Aorta (tissue), 5 donors: ENCODE measurements at regions not wholly inside any gene's neighbourhood (a gene's known extent, or its start where the extent isn't known, plus 50 kb on each side); places are given as distances from the start of the nearest gene placed in this dataset.
A peak's percentile ranks its signal among the peaks of the same experiment; 100 is the strongest.

Experiments
- ATAC-seq: fragments of 200-7000 bp; cut with Tn5 transposase; one replicate; pipeline ENCODE4 v1.9.1; 2022; ENCODE audit warnings: moderate library complexity; ENCODE audit not compliant: low FRiP score
- DNase-seq, 2 donors: peaks; one replicate each; pipeline ENCODE4 v3.0.0-alpha.2; 2020
- H3K27ac ChIP-seq, 2 donors: one replicate each; pipeline ENCODE4 v1.5.1; 2013; ENCODE audit warnings: low read length in 2 of 2, mild to moderate bottlenecking in 2 of 2, moderate library complexity in 2 of 2, control low read depth in 1 of 2, inconsistent platforms in 1 of 2, low read depth in 1 of 2
- H3K27me3 ChIP-seq, 2 donors: one replicate each; pipeline ENCODE4 v1.6.1; 2013; ENCODE audit warnings: control low read depth in 1 of 2, low read length in 1 of 2, mild to moderate bottlenecking in 1 of 2, moderate library complexity in 1 of 2; ENCODE audit not compliant: insufficient read depth in 2 of 2, control insufficient read depth in 1 of 2
- H3K36me3 ChIP-seq, 2 donors: one replicate each; pipeline ENCODE4 v1.6.1; 2013; ENCODE audit warnings: control low read depth in 1 of 2, low read length in 1 of 2, mild to moderate bottlenecking in 1 of 2; ENCODE audit not compliant: insufficient read depth in 2 of 2, control insufficient read depth in 1 of 2
- H3K4me1 ChIP-seq, 2 donors: one replicate each; pipeline ENCODE4 v1.6.1; 2013; ENCODE audit warnings: low read length in 2 of 2, control low read depth in 1 of 2, mild to moderate bottlenecking in 1 of 2, moderate library complexity in 1 of 2; ENCODE audit not compliant: insufficient read depth in 2 of 2, control insufficient read depth in 1 of 2
- H3K4me3 ChIP-seq, 2 donors: one replicate each; pipeline ENCODE4 v1.5.1; 2013; ENCODE audit warnings: low read length in 2 of 2, control low read depth in 1 of 2, mild to moderate bottlenecking in 1 of 2
- H3K9me3 ChIP-seq: one replicate; pipeline ENCODE4 v1.6.1; 2013; ENCODE audit warnings: mild to moderate bottlenecking, low read length; ENCODE audit not compliant: control insufficient read depth
- whole genome bisulfite sequencing, 2 donors: extraction: QIAGEN DNeasy Blood & Tissue Kit; methylation state at CpG; one replicate each; pipeline ENCODE4 v1.1.7; 2013; 5-methylcytosine and 5-hydroxymethylcytosine counted together
- intact Hi-C, 2 donors: fragments of 100-400 bp; cut with DNase I; formaldehyde crosslinking; loops; one replicate each; pipeline versions ENCODE4 v1.14.2 to v1.15.0; 2022
- donor health status: healthy with polysubstance abuse.
- donor health status: Bipolar disorder and iron deficiency.
- donor health status: DM: no; HTN: no; CAD: no.
- donor health status: DM: no; HTN: no; CAD: no.
- donor health status: DM: yes; HTN: yes; CAD: no.

DNA sequence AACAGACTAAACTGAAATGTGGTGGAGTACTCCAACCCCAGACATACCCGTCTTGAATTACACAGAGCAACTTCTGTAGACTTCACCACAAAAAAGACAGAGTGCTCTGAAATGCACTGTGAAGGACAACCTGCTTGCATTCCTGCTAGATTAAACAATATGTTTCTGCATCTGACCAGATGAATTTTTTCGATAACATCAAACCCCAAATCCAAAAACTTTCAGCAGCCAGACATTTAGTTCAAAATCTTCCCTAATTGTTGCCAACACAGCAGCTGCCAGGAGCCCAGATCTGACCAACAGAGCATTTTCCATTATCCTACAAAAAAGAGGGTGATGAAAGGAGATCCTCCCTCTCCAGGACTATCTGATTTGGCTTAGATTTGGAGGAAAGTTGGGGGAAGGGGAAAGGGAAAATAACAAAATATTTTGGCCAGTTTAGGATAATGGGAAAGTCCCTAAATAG lies 356.5 kb downstream of the PDGFC start:
- intact Hi-C loops, result no loop called here
- H3K36me3 ChIP-seq, result no peaks in the 10 kb centered on the region
- ATAC-seq (no peak), DNase-seq (no peak)
- H3K27ac ChIP-seq, result no peak overlapping the region
- H3K4me3 ChIP-seq, result no peak overlapping the region
- no peaks in the 10 kb centered on the region for H3K27me3 ChIP-seq
- H3K9me3 ChIP-seq, result no peaks in the 10 kb centered on the region
- no peaks in the 10 kb centered on the region for H3K4me1 ChIP-seq
- WGBS, 2 donors, result 10 to 14% methylated on average over 2 of the region's 2 CpGs

DNA sequence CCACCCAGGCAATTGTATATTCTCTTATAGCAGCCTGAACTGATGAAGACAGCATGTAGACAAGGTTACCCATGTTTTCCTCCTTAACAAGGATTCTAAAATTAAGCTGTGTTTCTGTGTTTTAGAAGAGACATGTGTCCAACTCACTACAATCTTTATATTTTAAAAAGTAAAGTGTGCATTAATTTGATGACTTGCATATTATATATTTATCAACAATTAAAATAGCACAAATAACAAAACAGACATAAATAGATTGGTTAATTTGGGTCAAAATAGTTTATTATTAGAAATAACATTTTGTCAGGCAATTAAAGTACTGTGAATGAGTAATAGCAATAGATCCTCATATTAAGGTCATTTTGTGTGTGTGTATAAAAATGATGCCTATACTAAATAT lies 357.1 kb downstream of the PDGFC start:
- H3K27me3 ChIP-seq, result no peaks in the 10 kb centered on the region
- DNase-seq (no peak), ATAC-seq (no peak)
- H3K9me3 ChIP-seq, result no peaks in the 10 kb centered on the region
- H3K4me3 ChIP-seq, result no peak overlapping the region
- intact Hi-C loops, result no loop called here
- H3K27ac ChIP-seq, result no peak overlapping the region
- no peaks in the 10 kb centered on the region for H3K4me1 ChIP-seq
- no peaks in the 10 kb centered on the region for H3K36me3 ChIP-seq

DNA sequence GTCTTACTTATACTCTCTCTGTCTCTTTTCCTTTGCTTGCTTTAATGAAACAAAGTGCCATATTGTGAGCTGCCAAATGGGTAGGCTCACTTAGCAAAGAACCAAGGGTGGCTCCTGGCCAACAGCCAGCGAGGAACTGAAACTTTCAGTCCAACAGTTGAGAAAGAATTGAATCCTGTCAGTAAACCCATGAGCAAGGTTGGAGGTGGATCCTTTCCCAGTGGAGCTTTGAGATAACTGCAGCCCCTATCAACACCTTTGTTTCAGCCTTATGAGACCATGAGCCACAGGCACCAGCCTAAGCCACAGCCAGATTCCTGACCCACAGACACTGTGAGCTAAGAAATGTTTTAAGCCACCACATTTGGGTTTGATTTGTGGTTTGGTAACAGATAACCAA lies 362.2 kb downstream of the PDGFC start:
- H3K4me3 ChIP-seq, result no peak overlapping the region
- no peak overlapping the region for H3K27ac ChIP-seq
- H3K27me3 ChIP-seq, result no peaks in the 10 kb centered on the region
- H3K4me1 ChIP-seq, result peaks cover 0 to 5% of the 10 kb centered on the region in 2 donors
- H3K9me3 ChIP-seq, result no peaks in the 10 kb centered on the region
- ATAC-seq (no peak), DNase-seq (peak in 1 of 2 donors; percentile 56)
- no peaks in the 10 kb centered on the region for H3K36me3 ChIP-seq
- WGBS, 2 donors, result 94 to 97% methylated on average over 1 of the region's 1 CpG
- intact Hi-C loops, result no loop called here

DNA sequence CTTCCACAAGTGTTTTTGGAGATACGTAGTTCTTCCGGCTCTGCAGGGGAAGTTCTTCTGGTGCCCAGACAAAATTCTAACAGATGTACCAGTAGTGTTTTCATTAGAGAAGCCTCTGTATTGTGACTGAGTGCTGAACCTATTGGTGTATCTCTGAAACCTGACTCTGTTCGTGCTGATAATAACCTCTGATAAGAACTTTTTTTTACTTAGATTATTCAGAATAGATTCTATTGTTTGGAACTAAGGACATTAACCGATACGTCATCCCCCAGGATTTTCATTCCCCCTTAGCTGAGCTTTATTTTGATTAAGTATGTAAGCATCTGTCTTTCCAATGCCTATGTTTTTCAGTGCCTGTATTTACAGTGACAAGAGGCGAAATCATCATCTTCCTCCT lies 362.9 kb downstream of the PDGFC start:
- H3K4me1 ChIP-seq, result peaks cover 0 to 5% of the 10 kb centered on the region in 2 donors
- no peaks in the 10 kb centered on the region for H3K36me3 ChIP-seq
- no peaks in the 10 kb centered on the region for H3K27me3 ChIP-seq
- ATAC-seq, result no peak
- DNase-seq, result no peak
- intact Hi-C loops, result no loop called here
- H3K27ac ChIP-seq, result no peak overlapping the region
- WGBS, 2 donors, result 65% methylated on average over 6 of the region's 6 CpGs
- no peaks in the 10 kb centered on the region for H3K9me3 ChIP-seq
- no peak overlapping the region for H3K4me3 ChIP-seq

DNA sequence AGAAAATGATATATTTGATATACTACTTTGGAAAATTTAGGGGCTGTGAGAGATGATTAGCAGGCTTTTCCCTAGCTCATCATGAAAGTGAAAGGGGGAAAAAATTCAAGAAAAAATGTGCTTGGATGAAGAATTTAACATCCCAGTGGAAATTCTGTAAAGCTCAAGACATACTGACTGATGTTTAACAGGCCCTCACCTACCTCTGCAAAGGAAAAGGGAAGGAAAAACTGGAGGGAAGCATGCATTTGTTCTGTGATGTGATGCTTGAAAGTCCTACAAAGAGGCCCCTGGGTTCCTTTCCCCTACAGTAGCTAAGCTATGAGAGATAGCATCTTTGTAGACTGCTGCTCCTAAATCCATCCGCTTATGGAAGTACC lies 364.1 kb downstream of the PDGFC start:
- peaks cover 0 to 5% of the 10 kb centered on the region in 2 donors for H3K4me1 ChIP-seq
- no peaks in the 10 kb centered on the region for H3K9me3 ChIP-seq
- H3K4me3 ChIP-seq, result no peak overlapping the region
- peak overlapping the region in 1 of 2 donors; percentile 43 for H3K27ac ChIP-seq
- no peak for ATAC-seq
- no peaks in the 10 kb centered on the region for H3K27me3 ChIP-seq
- DNase-seq, result no peak
- no peaks in the 10 kb centered on the region for H3K36me3 ChIP-seq
- WGBS, 2 donors, result 94 to 97% methylated on average over 1 of the region's 1 CpG
- intact Hi-C loops, result no loop called here

DNA sequence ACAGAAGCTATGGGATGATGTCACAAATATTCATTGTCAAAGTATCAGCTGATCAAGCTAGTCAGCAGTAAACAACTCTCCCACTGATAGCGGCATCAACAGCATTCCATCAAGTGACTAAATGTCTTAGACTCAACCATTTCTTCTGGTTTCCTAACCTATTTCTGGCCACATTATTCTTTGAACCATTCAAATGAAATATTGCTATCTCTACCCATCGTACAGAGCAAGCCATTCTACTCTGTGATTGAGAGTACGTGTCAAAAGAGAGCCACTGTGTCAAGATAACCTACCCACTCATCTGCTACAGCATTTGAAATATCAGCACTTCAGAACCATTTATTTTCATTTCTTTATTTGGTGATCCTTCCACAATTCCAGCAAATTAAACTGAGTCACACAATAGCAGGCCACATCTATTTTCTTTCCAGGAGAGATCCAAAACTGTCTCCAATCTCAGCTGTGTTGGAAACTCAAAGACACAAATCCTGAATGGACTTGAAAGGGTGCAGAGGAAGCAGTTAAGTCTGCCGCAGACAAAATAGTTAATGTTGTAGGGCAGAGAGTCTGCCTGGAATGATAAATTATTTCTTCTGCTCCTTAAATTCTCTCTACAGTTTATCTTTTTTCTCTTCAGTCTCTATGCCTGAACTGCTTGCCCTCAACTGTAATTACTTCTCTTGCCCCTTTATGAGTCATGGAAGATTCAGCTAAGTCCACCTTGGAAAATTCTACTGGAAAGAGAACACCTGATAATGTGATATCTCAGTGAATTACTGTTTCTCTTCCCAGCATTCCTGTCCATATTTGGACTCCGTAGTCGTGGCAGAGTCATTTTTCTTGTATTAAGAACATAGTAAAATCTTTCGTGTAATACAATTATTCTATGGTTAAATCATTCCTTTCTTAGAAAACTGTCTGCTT lies 364.8 kb downstream of the PDGFC start:
- 32 to 40% methylated on average over 7 of the region's 7 CpGs for WGBS, 2 donors
- Histone ChIP-seq H3K36me3 (no peaks in the 10 kb centered on the region), H3K4me3 (no peak overlapping the region), H3K27me3 (no peaks in the 10 kb centered on the region), H3K9me3 (no peaks in the 10 kb centered on the region), H3K4me1 (peaks cover 0 to 5% of the 10 kb centered on the region in 2 donors), H3K27ac (peak overlapping the region in 1 of 2 donors; percentile 43)
- no peak for ATAC-seq
- DNase-seq, result no peak
- intact Hi-C loops, result no loop called here

DNA sequence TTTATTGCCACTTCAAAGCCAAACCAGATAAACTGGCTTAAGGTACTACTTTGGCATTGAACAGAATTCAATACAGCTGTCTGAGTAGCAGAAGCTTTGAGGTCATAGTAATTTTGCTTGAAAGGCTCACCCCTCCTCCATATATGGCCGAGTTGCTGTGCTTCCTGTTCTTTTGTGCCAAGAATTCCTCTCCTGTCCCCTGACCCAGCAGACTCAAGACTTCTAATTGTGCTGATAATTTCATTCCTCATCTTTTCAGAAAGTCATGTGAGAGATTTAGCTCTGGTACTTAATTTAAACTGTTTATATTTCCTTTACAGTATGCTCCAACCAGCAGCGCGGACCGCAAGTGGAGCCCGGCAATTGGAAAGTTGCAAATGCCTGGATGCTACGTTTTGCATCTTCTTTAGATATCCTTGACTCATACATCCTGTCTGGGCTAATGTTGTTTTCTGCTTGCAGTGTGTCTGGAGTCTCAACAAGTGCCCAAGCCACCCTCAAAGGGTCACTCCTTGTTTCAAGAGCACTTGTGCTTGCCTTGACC lies 373.4 kb downstream of the PDGFC start:
- Histone ChIP-seq H3K4me3 (no peak overlapping the region), H3K4me1 (peaks cover 0 to 4% of the 10 kb centered on the region in 2 donors), H3K36me3 (no peaks in the 10 kb centered on the region), H3K9me3 (no peaks in the 10 kb centered on the region), H3K27ac (no peak overlapping the region), H3K27me3 (no peaks in the 10 kb centered on the region)
- DNase-seq (peak in 1 of 2 donors; percentile 44), ATAC-seq (no peak)
- WGBS, 2 donors, result 75 to 79% methylated on average over 6 of the region's 6 CpGs
- intact Hi-C loops, result no loop called here

DNA sequence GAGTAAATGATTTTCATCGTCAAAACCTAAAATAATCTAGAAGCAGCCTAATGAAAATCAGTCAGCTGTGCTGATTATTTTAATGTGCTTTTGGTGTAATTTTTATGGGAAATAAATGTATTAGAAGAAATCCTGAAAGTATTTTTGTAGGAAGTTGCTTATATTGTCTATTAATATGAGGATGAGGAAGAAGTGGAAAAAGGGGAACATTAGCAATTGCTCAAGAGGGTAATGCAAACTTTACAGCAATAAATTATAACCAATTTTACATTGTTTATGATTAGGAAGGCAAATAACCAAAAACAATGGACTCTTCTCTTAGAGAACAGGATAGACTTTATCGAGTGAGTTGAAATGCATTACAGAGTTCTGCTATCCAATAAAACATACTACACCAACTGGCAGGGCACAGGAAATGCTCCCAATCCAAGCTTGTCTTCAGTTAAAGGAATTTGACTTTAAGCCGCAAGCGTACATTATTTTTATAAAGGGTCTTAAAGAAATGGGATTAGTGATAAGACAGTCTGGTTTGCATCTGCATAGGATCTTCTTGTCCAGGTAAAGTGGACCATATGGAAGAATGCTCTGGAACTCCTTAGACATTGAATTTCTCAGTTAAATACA lies 374.8 kb downstream of the PDGFC start:
- Histone ChIP-seq H3K4me3 (no peak overlapping the region), H3K27ac (no peak overlapping the region), H3K9me3 (no peaks in the 10 kb centered on the region), H3K36me3 (no peaks in the 10 kb centered on the region), H3K4me1 (peaks cover 0 to 4% of the 10 kb centered on the region in 2 donors), H3K27me3 (no peaks in the 10 kb centered on the region)
- intact Hi-C loops, result no loop called here
- DNase-seq (no peak), ATAC-seq (no peak)
- WGBS, 2 donors, result 83 to 85% methylated on average over 4 of the region's 4 CpGs
